Renal cortical epithelial cell (primary cell): ENCODE measurements at regions not wholly inside any gene's neighbourhood (a gene's known extent, or its start where the extent isn't known, plus 50 kb on each side); places are given as distances from the start of the nearest gene placed in this dataset.

Experiments used
- DNase-seq: peaks from one replicate; pipeline ENCODE4 v3.0.0-alpha.2; 2011; ENCODE audit warnings: low read depth

GRCh38 chr1:217313096-217313495 is 317.8 kb downstream of the GPATCH2 start:
- no peak for DNase-seq

GRCh38 chr1:217311766-217312165 is 319.1 kb downstream of the GPATCH2 start:
- peak; percentile 15 for DNase-seq

- no peak for DNase-seq
Measured at GRCh38 chr1:217311269-217311668, 319.6 kb downstream of the GPATCH2 start.

- no peak for DNase-seq
Measured at GRCh38 chr1:217281332-217281731, 349.6 kb downstream of the GPATCH2 start.

GRCh38 chr1:217275655-217276398 is 355.1 kb downstream of the GPATCH2 start:
- peak; percentile 75 for DNase-seq

GRCh38 chr1:217274927-217275654 is 355.8 kb downstream of the GPATCH2 start:
- DNase-seq = peak; percentile 74

GRCh38 chr1:217274416-217274815 is 356.5 kb downstream of the GPATCH2 start:
- DNase-seq = peak; percentile 65

- DNase-seq = no peak
Measured at GRCh38 chr1:217273866-217274265, 357.0 kb downstream of the GPATCH2 start.

GRCh38 chr1:217272385-217272784 is 358.5 kb downstream of the GPATCH2 start:
- DNase-seq = peak; percentile 49

- no peak for DNase-seq
Measured at GRCh38 chr1:217270101-217270500, 360.8 kb downstream of the GPATCH2 start.

GRCh38 chr1:217268058-217268457 is 362.8 kb downstream of the GPATCH2 start:
- no peak for DNase-seq

GRCh38 chr1:217261636-217262035 is 369.3 kb downstream of the GPATCH2 start:
- peak; percentile 86 for DNase-seq

- DNase-seq = no peak
Measured at GRCh38 chr1:217260676-217261075, 370.2 kb downstream of the GPATCH2 start.

- peak; percentile 79 for DNase-seq
Measured at GRCh38 chr1:217253985-217254384, 376.9 kb downstream of the GPATCH2 start.

- no peak for DNase-seq
Measured at GRCh38 chr1:217253351-217253750, 377.5 kb downstream of the GPATCH2 start.

- DNase-seq = no peak
Measured at GRCh38 chr1:217251121-217251520, 379.8 kb downstream of the GPATCH2 start.

- no peak for DNase-seq
Measured at GRCh38 chr1:217249857-217250256, 381.0 kb downstream of the GPATCH2 start.

- DNase-seq = peak; percentile 85
Measured at GRCh38 chr1:217244971-217245370, 385.9 kb downstream of the GPATCH2 start.

GRCh38 chr1:217240656-217241055 is 390.2 kb downstream of the GPATCH2 start:
- peak; percentile 25 for DNase-seq

GRCh38 chr1:217238945-217239344 is 391.9 kb downstream of the GPATCH2 start:
- DNase-seq = no peak

GRCh38 chr1:217230412-217230811 is 400.5 kb downstream of the GPATCH2 start:
- no peak for DNase-seq

GRCh38 chr1:217228689-217229088 is 402.2 kb downstream of the GPATCH2 start:
- no peak for DNase-seq

- no peak for DNase-seq
Measured at GRCh38 chr1:217224201-217224600, 406.7 kb downstream of the GPATCH2 start.
